HG03460 (cell line): ENCODE measurements at regions not wholly inside any gene's neighbourhood (a gene's known extent, or its start where the extent isn't known, plus 50 kb on each side); places are given as distances from the start of the nearest gene placed in this dataset.
"Not testable (repeated sequence)": the region's sequence is repeated elsewhere in the genome, so short reads cannot be mapped to it uniquely, and the experiment has no call there.

Experiments used
- ATAC-seq: cut with Tn5 transposase; IDR thresholded peaks from one replicate; pipeline ENCODE4 v1.9.1; 2021; ENCODE audit not compliant: unreplicated experiment

DNA sequence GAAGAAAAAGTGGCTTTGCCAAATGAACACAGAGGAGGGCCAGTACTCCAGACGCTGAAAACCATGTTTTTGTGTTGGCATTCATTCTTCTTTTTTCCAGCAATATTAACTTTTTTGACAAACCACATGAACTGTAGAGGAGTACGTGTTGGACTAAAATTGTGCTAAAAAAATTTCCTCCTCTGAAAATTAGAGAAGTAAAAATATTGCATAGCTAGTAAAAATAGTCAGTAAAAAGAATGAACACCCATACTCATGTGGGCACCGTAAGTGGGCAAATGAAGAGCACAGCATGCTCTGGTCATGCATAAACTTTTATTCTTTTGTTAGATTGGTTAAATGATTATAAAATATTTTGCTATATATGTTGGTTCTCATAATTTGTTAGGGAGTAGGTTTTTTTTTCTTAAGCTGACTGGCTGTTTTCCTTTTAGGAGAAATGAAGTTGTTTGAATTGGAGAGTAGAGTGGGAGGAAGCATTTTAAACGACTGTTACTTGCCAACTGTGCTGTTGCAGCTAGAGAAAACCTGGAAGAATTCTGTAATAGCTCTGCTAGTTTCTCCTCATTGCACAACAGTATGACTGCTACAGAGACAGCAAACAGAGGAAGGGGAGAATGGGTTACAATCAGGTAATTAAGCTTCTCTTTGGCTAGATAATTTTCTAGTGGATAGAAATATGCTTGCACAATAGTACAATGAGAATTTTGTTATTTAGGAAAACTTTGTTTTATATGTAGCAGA, 222.4 kb downstream of the KCTD12 start:
- no peak for ATAC-seq

DNA sequence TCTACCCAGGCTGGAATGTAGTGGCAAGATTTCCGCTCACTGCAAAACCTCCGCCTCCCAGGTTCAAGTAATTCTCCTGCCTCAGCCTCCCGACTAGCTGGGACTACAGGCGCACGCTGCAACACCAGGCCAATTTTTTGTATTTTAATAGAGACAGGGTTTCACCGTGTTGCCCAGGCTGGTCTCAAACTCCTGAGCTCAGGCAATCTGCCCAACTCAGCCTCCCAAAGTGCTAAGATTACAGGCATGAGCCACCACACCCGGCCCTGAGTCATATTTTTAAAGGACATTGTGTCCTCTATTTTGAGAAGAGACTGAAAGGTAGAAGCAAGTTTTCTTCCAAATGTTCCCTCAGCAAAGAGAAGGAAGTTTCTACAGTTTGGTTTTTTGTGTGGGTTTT, 227.1 kb downstream of the KCTD12 start:
- ATAC-seq, result not testable (repeated sequence)

GRCh38 chr13:76656500-76656899, 229.7 kb downstream of the KCTD12 start:
- no peak for ATAC-seq

DNA sequence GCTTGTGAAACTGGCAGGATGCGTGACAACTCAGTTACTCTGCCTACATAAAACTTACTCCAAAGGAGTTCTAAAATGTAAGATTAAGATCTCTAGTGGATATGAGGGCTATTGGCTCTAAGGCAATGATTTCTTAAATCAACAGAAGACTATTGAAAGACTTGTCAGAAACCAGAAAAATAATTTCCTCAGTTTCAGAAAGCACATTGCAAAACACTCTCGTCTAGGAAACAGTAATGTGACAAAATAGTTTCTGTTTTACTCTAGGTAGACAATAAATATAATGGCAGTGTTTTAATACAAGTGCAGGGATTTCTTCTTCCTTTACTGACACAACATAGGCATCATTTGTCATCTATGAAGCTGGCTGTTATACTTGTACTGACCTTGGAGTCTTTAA, 230.1 kb downstream of the KCTD12 start:
- no peak for ATAC-seq

- ATAC-seq, result no peak
Measured at GRCh38 chr13:76654263-76654662, 231.9 kb downstream of the KCTD12 start.

DNA sequence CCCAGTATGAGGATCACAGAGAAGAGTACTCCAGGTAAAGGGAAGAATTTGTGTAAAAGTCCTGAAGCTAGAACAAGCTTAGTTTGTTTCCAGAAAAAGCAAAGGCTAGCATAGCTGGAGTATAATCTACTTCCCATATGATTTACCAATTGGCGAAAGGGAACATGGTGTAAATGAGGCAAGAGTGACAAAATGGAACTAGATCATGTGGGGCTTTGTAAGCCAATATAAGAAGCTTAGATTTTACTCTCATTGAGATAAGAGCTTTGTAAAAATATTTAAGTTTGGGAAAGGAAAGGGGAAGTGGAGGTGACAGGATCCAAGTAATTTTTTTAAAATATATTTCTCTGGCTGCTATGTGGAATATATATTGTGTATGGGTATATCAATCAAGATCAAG, 234.9 kb downstream of the KCTD12 start:
- ATAC-seq, result no peak

DNA sequence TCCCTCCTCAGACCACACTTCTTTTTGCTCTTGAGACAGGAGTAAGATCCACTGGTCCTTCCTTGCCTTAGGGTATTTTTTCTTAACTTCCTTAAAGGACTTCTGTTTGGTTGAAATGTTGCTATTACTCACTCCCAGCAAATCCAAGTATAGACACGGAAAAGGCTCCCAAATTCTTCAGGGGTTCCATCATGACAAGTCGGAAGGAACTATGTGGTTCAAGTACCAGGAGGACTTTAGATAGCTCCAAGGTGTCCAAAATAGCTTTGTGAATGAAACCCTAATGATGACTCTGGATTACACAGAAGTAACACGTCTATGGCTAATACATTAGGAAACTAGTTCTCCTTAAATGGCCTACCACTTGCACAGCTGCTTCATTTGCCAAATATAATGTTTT, 238.7 kb downstream of the KCTD12 start:
- ATAC-seq, result no peak

DNA sequence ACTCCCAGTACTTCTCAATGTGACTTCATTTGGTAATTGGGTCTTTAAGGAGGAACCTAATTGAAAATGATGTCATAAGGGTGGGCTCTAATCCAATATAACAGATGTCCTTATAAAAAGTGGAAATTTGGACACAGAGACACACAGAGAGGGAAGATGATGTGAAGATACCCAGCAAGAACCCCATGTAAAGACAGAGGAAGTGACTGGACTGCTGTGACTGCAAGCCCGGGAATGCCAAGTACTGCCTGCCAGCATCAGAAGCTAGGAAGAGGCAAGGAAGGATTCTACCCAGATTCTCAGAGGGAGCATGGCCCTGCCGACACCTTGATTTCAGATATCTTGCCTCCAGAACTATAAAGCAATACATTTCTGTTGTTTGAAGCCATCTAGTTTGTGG, 239.3 kb downstream of the KCTD12 start:
- ATAC-seq, result no peak

DNA sequence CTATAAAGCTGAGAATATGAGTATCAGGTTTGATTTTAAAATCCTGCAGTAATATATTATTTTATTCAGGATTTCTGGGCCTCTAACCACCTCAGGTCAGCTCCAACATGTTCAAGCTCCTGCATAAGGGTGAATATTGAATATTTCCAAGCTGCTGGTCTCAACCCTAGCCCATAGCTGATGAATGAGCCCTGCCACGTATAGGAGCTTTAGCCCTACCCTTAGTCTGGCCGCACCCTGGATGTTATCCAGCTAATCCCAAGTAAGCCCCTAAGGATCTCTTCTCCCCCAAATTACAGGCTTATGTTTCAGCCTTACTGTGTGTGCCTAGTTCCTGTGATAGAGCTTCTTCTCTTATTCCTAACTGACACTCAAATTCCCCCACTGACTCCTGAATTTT, 240.6 kb downstream of the KCTD12 start:
- no peak for ATAC-seq

DNA sequence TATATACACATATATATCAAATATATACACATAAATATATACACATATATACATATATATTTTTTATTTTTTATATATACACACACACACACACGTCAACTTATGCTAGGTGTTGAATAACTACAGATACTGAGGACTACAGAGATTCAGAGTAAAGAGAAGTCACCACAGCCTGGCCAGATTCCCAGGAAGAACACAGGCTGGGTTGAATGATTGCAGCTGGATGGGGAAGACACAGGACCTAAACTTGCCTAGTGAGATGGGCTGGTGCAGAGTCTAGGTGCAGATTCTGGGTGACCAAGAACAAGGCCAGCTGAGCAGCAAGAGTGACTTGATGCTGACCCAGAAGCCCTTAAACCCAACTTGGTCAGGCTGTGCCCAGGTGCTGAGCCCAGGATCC, 241.3 kb downstream of the KCTD12 start:
- no peak for ATAC-seq

DNA sequence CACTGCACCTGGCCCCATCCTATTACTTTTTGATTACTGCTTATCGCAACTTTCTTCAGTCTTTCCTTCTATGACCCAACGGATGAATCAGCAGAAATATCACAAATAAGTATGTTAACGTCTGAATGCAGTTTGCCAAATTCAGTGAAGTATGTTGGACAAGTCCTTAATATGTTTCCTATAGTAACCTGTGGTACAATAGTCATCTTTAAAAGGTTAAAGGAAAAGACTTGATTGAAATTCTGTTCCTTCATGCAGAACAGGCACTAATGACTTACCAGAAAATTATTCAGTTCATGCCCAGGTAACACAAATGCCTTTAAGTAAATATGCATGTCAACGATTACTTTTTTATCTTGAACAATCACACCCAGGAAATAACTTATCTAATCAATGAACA, 242.6 kb downstream of the KCTD12 start:
- ATAC-seq, result no peak

- ATAC-seq, result no peak
Measured at GRCh38 chr13:76641056-76641455, 245.1 kb downstream of the KCTD12 start.

DNA sequence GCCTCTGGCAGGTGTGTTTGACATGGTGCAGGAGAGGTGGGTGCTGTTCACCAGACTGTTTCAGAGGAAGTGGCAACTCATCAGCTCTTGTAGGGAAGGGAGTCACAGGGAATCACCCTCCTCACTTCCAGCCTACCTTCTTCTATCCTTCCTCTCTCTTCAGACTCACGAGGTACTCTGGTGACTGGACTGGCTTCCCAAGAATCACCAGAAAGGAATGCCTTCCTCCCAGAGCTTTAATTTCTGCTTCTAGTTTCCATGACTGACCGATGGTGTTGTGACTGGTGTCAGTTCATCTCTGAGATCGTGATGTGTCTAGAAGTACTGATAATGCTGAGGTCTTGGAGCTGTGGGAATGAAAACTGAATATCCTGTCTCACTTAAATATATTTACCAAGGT, 247.3 kb downstream of the KCTD12 start:
- ATAC-seq, result no peak

GRCh38 chr13:76638181-76638580, 248.0 kb downstream of the KCTD12 start:
- no peak for ATAC-seq

DNA sequence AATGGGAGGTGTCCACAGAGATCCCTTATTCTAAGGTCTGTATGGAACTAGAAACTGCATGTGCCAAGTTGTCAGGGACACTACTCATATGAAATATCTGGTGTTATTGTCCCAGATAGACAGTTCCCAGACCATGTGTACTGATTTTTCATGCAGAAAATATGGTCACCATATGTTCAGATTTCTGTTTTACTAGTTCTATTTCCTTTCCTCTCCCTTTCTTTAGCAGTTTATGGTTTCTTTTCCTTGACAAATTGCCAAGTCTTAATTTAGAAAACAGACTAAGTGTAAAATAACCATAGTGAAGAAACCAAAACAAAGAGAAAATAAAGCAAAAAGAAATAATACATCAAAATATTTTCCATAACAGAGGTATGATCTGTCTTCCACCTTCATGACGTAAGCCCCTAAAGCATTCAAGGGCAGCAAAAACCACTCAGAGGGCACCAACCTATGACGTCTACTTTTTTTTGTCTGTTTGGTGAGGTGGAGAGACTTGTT, 248.5 kb downstream of the KCTD12 start:
- no peak for ATAC-seq

GRCh38 chr13:76636829-76637228, 249.4 kb downstream of the KCTD12 start:
- no peak for ATAC-seq

- ATAC-seq, result no peak
Measured at GRCh38 chr13:76635232-76636230, 250.7 kb downstream of the KCTD12 start.

DNA sequence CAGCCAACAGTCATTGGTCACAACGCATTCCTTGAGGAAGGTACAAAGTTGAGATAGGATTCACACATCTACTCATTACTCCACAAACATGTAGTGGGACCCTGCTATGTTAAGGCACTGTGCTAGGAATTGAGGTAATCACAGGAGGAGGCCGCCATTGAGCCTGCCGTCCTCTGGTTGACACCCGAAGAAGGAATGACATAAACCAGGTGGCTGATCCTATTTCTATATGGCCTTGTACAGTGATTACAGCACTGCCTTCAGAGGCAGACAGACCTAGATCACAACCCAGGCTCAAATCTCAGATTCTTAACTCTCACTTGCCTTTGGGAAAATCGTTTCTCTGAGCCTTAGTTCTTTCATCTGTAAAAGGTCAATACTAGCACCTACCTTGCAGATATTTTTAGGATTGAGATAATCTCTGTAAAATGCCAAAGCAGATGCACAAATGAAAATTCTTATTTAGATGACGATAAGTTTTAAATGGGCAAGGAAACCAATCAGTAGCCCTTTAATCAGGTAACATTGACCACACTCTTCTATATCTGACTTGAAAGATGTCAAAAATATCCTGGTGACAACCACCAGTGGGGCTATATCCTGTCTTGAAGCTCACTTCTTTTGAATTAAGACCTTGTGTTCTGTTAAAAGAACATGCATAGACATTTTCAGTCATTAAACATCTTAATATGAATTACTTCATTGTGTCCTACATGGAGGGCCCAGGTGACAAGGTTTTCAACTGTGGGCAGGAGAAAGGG, 251.6 kb downstream of the KCTD12 start:
- ATAC-seq, result no peak

DNA sequence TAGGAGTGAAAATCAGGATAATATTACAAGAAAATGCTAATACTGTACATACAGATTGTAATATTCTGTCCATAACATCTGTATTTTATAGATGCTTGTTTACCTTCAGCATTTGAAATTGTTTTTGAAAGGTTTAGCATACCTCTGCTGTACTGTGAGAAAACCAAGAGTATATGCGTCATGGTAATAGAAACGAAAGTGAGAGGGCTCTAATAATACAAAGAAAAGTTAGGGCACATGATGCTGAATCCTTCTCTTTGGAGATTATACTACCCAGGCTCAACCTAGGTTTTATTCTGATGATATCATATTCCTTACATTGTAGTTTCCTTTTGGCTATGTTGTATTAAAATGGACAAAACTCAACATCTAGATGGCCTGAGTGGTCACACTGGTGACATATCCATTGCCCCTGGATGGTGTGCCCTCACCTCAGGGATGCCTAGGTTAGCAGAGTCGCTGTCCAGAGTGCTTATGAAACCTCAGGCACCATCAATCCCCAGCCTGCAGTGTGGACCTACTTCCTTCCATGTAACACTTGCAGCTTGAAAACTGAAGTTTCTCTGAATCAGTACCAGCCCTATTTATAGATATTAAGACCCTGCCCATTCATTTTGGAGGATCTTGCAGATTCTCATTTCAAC, 253.7 kb downstream of the KCTD12 start:
- no peak for ATAC-seq

GRCh38 chr13:76630629-76631230, 255.5 kb downstream of the KCTD12 start:
- ATAC-seq, result no peak
